NT2/D1 (cell line): ENCODE measurements at regions not wholly inside any gene's neighbourhood (a gene's known extent, or its start where the extent isn't known, plus 50 kb on each side); places are given as distances from the start of the nearest gene placed in this dataset.

Experiments
- SUZ12 ChIP-seq: IDR thresholded peaks from 2 replicates; pipeline ENCODE4 v1.6.1; 2011; ENCODE audit not compliant: insufficient read length, insufficient read depth; ENCODE audit errors: extremely low read depth
- YY1 ChIP-seq: IDR thresholded peaks from 2 replicates; pipeline ENCODE4 v1.6.1; 2011; ENCODE audit not compliant: insufficient read length, insufficient read depth
- ZNF274 ChIP-seq: IDR thresholded peaks from 2 replicates; pipeline ENCODE4 v1.6.1; 2011; ENCODE audit warnings: mild to moderate bottlenecking, low read depth, low read length

DNA sequence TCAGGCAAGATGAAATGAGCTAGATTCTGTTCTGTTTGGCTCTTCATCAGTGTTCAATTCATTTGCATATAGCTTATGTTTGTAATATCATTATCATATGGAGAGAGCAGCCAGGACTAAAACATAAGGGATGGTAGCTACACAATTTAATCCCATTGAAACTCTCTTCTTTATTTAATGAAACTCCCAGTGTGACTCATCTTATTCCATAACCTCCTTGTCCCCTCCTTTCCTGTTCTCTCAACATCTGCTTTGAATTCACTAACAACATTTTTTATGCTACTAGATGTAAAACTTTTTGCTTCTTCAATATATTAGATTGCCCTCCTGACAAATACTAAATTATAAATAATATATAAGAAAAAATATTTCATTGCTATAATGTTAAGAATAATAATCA, 1823.4 kb downstream of the MAT2B start:
- TF ChIP-seq YY1 (no peak), SUZ12 (no peak), ZNF274 (no peak)
